HFF-Myc (cell line): ENCODE measurements at regions not wholly inside any gene's neighbourhood (a gene's known extent, or its start where the extent isn't known, plus 50 kb on each side); places are given as distances from the start of the nearest gene placed in this dataset.

Experiments
- DNase-seq: peaks from one replicate; pipeline ENCODE4 v3.0.0-alpha.2; 2011; ENCODE audit warnings: low read depth; ENCODE audit errors: extremely low read depth
- H3K4me3 ChIP-seq: replicated peaks from 2 replicates; pipeline ENCODE4 v1.5.1; 2011; ENCODE audit warnings: low read depth, mild to moderate bottlenecking, control low read depth, low read length
- TF ChIP-seq, protein P1 (sequence below): IDR thresholded peaks from 2 replicates; pipeline ENCODE4 v1.5.1; 2012; ENCODE audit warnings: mild to moderate bottlenecking, low read depth, low read length, control low read depth; ENCODE audit errors: missing control alignments

- TF ChIP-seq, protein P1, sequence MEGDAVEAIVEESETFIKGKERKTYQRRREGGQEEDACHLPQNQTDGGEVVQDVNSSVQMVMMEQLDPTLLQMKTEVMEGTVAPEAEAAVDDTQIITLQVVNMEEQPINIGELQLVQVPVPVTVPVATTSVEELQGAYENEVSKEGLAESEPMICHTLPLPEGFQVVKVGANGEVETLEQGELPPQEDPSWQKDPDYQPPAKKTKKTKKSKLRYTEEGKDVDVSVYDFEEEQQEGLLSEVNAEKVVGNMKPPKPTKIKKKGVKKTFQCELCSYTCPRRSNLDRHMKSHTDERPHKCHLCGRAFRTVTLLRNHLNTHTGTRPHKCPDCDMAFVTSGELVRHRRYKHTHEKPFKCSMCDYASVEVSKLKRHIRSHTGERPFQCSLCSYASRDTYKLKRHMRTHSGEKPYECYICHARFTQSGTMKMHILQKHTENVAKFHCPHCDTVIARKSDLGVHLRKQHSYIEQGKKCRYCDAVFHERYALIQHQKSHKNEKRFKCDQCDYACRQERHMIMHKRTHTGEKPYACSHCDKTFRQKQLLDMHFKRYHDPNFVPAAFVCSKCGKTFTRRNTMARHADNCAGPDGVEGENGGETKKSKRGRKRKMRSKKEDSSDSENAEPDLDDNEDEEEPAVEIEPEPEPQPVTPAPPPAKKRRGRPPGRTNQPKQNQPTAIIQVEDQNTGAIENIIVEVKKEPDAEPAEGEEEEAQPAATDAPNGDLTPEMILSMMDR, result no peak
- DNase-seq, result no peak
- no peak overlapping the region for H3K4me3 ChIP-seq
These were observed 166.1 kb downstream of the MN1 start for GRCh38 chr22:27635435-27635834.

DNA sequence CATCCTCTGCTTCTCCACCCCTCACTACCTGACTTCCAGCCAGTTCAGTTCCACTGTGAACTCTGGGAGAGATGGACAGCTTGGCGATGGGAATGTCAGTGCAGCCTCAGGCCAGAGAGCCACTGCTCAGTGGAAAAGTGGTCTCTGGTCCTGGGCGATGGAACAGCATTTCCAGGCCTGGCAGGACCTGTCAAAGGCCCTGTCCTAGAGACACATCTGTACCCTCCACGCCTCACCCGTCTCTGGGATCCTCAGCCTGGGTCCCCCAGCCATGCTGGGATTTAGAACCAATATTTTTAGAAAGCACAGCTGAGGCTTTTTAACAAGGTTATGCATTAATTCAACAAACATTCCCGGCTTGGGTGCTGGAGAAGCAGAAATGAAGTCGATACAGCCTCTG is 165.7 kb downstream of the MN1 start:
- no peak overlapping the region for H3K4me3 ChIP-seq
- no peak for DNase-seq
- TF ChIP-seq, protein P1, result no peak

DNA sequence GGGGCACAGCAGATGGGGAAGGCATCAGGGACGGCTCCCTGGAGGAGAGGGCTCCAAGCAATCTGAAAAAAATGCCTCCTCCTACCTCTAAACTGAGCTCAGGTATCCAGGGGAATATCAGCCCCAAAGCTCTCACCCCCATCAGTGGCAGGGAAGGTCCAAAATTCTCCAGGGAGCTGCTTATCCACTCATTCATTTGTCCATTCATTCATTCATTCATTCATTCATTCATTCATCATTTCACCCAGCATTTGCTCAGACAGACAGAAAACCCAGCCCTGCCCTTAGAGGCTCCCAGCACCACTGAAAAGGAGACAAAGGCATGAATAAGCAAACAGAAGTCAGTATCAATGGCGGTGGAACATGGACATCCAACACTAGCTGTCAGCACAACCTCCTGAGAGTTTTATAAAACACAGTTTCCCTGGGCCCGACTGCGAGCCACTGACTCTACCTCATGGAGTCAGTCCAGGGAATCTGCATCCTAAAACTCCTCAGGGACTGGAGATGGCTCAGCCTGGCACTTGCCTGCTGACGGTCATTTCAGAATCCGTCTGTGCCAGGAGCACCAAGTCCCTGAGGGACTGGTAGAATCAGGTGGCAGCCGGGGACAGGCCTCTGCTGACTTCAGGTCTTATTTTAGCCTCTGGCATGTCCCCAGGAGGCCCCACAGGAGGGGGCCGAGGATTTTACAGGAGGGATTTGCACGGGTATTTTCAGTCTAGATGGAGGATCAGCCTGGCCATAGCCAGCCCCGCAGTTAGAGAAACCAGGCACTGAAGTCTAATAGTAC is 164.6 kb downstream of the MN1 start:
- no peak overlapping the region for H3K4me3 ChIP-seq
- TF ChIP-seq, protein P1, result no peak
- no peak for DNase-seq

GRCh38 chr22:27637604-27638003 is 164.0 kb downstream of the MN1 start:
- H3K4me3 ChIP-seq, result no peak overlapping the region
- DNase-seq, result no peak
- TF ChIP-seq, protein P1, result no peak

- no peak for DNase-seq
- no peak overlapping the region for H3K4me3 ChIP-seq
- TF ChIP-seq, protein P1, result no peak
These were observed 163.0 kb downstream of the MN1 start for GRCh38 chr22:27638329-27639233.

DNA sequence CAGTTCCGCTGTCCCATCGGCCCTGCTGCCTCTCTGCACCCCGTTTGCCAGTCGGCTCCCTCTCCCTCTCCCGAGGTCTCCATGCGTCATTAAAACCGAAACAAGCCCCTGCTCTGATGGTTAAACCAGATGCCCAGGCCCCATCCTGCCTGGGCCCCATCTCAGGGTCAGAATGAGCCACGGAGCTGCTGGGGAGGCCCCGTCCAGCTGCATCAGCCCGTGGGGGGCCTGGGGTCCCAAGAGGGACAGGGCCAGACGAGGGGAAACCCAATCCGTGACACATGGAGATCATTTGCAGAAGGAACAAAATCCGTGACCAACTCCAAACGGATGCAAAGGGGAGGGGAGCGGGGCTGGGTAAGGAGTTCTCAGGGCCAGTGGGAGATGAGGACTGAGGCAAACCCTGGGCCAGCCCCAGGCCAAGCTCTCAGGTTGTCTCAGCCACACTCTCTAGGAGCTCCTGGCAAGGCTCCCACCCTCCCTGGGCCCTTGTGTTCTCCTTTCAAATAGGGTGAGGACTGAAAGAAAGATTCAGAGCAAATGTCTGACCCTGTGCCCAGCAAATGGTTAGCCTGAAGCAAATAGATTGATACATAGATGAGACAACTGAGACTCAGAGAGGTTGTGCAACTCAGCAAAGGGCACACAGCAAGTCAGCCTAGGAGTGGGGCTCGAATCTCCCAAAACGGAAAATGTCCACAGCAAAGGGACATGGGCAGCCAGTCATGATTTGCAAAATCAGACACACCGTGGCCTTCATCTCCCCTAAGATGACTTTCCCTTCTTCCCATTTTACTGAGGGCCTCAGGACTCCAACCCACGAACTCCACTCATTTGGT is 162.1 kb downstream of the MN1 start:
- TF ChIP-seq, protein P1, result no peak
- DNase-seq, result no peak
- H3K4me3 ChIP-seq, result no peak overlapping the region
